Thymus (tissue), 11 donors: ENCODE measurements at regions not wholly inside any gene's neighbourhood (a gene's known extent, or its start where the extent isn't known, plus 50 kb on each side); places are given as distances from the start of the nearest gene placed in this dataset.

Experiments used
- DNase-seq, 9 donors: peaks; one replicate each; pipeline ENCODE4 v3.0.0-alpha.2; 2013; ENCODE audit warnings: low spot score in 9 of 9, low read depth in 6 of 9, missing footprints in 1 of 9
- H3K27ac ChIP-seq, 2 donors: one replicate each; pipeline ENCODE4 v1.5.1; 2013; ENCODE audit warnings: control low read depth in 1 of 2, low read depth in 1 of 2, low read length in 1 of 2, mild to moderate bottlenecking in 1 of 2, moderate library complexity in 1 of 2
- H3K27me3 ChIP-seq, 2 donors: one replicate each; pipeline ENCODE4 v1.5.1; 2013; ENCODE audit warnings: low read length in 1 of 2; ENCODE audit not compliant: control insufficient read depth in 2 of 2, insufficient read depth in 1 of 2
- H3K36me3 ChIP-seq, 2 donors: one replicate each; pipeline ENCODE4 v1.5.1; 2013; ENCODE audit warnings: low read length in 1 of 2, mild to moderate bottlenecking in 1 of 2, moderate library complexity in 1 of 2; ENCODE audit not compliant: control insufficient read depth in 2 of 2, insufficient read depth in 2 of 2
- H3K4me1 ChIP-seq, 2 donors: one replicate each; pipeline ENCODE4 v1.5.1; 2013; ENCODE audit warnings: low read length in 2 of 2; ENCODE audit not compliant: control insufficient read depth in 2 of 2, insufficient read depth in 2 of 2
- H3K4me3 ChIP-seq, 2 donors: one replicate each; pipeline ENCODE4 v1.5.1; 2013; ENCODE audit warnings: low read length in 2 of 2, control low read depth in 1 of 2, mild to moderate bottlenecking in 1 of 2
- H3K9me3 ChIP-seq, 2 donors: one replicate each; pipeline ENCODE4 v1.5.1; 2013; ENCODE audit warnings: low read length in 1 of 2, mild to moderate bottlenecking in 1 of 2; ENCODE audit not compliant: control insufficient read depth in 2 of 2, insufficient read depth in 1 of 2
- WGBS: extraction: QIAGEN DNeasy Blood & Tissue Kit; methylation state at CpG from one replicate; pipeline ENCODE4 v1.1.7; 2013; 5-methylcytosine and 5-hydroxymethylcytosine counted together
- donor health status: healthy.

DNA sequence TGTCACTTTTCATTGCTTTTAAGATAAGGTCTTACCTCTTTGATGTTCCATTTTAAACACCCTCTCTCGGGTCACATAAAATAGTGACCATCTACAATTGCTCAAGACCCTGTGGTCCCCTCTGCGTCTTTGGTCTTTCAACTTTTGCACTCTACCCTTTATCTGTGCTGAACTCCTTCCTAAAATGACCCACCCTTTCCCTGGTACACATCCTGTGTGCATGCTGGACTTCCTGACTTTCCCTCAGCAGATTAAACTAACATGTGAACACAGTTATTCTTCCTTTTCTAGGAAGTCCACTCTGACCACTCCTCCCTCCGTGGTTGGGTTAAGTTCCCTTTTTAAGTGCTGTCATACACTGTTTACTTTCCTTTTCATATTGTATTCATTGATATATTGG is 414.2 kb downstream of the GABRB3 start:
- no peak overlapping the region for H3K27ac ChIP-seq
- 14% methylated on average over 3 of the region's 3 CpGs for WGBS
- no peak for DNase-seq

DNA sequence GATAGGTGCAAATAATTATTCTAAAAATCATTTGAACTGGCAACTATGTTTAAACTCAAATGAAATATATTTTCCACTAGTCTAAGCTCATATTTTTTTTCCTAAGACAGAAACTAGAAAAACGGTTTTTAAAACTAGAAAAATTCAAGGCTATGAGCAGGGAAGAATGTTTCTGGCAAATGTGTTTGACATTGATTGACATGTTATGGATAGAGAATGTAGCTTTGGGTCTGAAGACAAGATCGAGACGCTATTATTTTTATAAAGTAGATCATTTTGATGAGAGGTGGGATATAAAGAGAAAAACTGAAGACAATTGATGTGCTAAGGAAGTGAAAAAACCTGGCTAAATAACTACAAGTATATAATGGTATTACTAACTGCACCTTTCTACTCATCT is 415.2 kb downstream of the GABRB3 start:
- WGBS = 86% methylated on average over 3 of the region's 3 CpGs
- no peak for DNase-seq
- Histone ChIP-seq H3K27me3 (no peaks in the 10 kb centered on the region), H3K4me3 (no peak overlapping the region), H3K9me3 (peaks cover 0 to 1% of the 10 kb centered on the region in 2 donors), H3K36me3 (no peaks in the 10 kb centered on the region), H3K27ac (no peak overlapping the region), H3K4me1 (no peaks in the 10 kb centered on the region)

More for the DNA sequence above, 414.2 kb downstream of the GABRB3 start:
- Histone ChIP-seq H3K4me3 (no peak overlapping the region), H3K4me1 (no peaks in the 10 kb centered on the region), H3K36me3 (no peaks in the 10 kb centered on the region), H3K9me3 (peaks cover 0 to 1% of the 10 kb centered on the region in 2 donors), H3K27me3 (no peaks in the 10 kb centered on the region)

DNA sequence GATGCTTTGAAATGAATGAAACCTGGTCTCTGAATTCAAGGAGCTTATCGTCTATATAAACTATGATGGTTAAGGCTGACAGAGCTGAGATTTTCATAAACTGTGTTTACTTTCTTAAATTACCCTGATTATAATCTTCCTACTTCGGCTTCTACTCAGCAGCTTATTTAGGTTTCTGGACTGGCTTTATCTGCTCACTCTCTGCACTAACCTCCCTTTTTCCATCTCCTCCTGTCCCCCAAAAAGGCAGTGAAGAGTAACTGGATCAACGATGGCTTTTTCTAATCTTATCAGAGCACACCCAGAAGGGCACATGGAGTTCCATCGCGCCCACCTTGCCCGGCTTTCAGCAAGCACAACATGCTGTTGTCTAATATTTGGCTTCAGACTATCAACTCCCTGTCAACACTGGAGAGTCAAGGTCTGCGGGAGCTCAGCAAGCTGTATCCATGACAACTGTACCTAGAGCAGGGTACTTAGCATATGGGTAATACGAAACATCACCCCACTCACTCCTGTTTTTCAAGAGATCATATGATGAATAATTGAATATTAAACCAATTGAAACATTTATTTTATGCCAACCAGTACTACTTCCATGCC is 417.3 kb downstream of the GABRB3 start:
- no peaks in the 10 kb centered on the region for H3K27me3 ChIP-seq
- no peaks in the 10 kb centered on the region for H3K4me1 ChIP-seq
- no peaks in the 10 kb centered on the region for H3K36me3 ChIP-seq
- WGBS = 72% methylated on average over 8 of the region's 8 CpGs
- peaks cover 0 to 2% of the 10 kb centered on the region in 2 donors for H3K9me3 ChIP-seq
- no peak for DNase-seq
- H3K27ac ChIP-seq = no peak overlapping the region
- no peak overlapping the region for H3K4me3 ChIP-seq

DNA sequence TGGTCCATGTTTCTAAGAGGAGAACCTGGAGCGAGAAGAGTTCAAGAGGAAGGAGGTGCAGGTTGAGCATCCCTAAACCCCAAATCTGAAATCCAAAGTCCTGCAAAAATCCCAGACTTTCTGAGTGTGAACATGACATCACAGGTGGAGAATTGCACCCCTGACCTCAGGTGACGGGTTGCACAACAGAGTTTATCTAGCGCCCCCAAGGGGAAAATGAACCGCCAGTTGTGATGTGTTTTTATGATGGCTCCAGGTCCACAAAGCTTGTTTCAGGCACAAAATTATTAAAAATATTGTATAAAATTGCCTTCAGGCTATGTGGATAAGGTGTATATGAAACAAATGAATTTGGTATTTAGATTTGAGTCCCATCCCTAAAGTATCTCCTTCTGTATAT is 420.0 kb downstream of the GABRB3 start:
- 89% methylated on average over 4 of the region's 4 CpGs for WGBS
- no peak overlapping the region for H3K4me3 ChIP-seq

DNA sequence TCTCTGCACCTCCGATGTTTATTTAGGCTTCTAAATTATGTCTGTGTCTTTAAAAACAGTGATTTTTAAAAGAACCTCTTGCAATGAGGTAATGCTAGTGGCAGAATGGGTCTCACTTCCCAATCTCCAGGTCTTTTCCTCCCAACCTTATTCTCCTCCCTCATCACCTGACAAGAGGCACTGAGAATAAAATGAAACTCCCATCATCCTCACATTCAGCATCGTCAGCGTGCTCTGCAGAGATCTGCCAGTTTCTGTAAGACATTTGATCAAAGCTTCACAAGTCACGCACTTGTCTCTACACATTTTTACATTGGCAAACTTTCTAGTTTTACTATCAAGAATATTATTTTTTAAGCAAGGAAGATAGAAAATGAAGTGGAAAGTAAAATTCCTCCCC is 420.5 kb downstream of the GABRB3 start:
- no peaks in the 10 kb centered on the region for H3K4me1 ChIP-seq
- peaks cover 2 to 4% of the 10 kb centered on the region in 2 donors for H3K9me3 ChIP-seq
- H3K36me3 ChIP-seq = no peaks in the 10 kb centered on the region
- H3K27ac ChIP-seq = no peak overlapping the region
- no peak overlapping the region for H3K4me3 ChIP-seq
- DNase-seq = no peak
- no peaks in the 10 kb centered on the region for H3K27me3 ChIP-seq
- WGBS = 88% methylated on average over 4 of the region's 4 CpGs

More for the DNA sequence above, 420.0 kb downstream of the GABRB3 start:
- Histone ChIP-seq H3K36me3 (no peaks in the 10 kb centered on the region), H3K27ac (no peak overlapping the region), H3K9me3 (peaks cover 2 to 4% of the 10 kb centered on the region in 2 donors), H3K27me3 (no peaks in the 10 kb centered on the region), H3K4me1 (no peaks in the 10 kb centered on the region)
- no peak for DNase-seq

DNA sequence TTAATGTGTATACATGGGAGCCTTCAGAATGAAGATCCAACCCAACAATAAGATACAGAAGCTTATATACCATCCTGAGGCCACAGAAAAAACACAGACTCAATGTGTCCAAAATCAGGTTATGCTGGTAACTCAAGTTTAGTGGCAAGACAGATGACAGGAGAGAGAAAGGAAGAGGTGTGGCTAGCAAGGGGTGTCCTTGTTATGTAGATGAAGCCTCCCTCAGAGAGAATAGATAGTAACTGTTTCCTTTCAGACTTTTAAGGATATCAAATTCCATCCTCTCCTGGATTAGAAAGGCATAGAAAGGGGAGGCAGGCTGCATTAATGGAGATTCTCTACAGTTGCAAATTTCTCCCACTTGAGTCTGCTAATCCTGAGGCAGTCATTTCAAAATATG is 447.4 kb downstream of the GABRB3 start:
- H3K36me3 ChIP-seq = no peaks in the 10 kb centered on the region
- no peaks in the 10 kb centered on the region for H3K27me3 ChIP-seq
- no peak overlapping the region for H3K27ac ChIP-seq
- DNase-seq = no peak
- no peaks in the 10 kb centered on the region for H3K4me1 ChIP-seq
- H3K9me3 ChIP-seq = no peaks in the 10 kb centered on the region
- no peak overlapping the region for H3K4me3 ChIP-seq

- DNase-seq = no peak
- Histone ChIP-seq H3K27me3 (no peaks in the 10 kb centered on the region), H3K9me3 (no peaks in the 10 kb centered on the region), H3K36me3 (no peaks in the 10 kb centered on the region), H3K4me1 (no peaks in the 10 kb centered on the region), H3K27ac (no peak overlapping the region), H3K4me3 (no peak overlapping the region)
- WGBS = 91% methylated on average over 4 of the region's 4 CpGs
Observed at GRCh38 chr15:26323566-26323965, 449.3 kb downstream of the GABRB3 start.

DNA sequence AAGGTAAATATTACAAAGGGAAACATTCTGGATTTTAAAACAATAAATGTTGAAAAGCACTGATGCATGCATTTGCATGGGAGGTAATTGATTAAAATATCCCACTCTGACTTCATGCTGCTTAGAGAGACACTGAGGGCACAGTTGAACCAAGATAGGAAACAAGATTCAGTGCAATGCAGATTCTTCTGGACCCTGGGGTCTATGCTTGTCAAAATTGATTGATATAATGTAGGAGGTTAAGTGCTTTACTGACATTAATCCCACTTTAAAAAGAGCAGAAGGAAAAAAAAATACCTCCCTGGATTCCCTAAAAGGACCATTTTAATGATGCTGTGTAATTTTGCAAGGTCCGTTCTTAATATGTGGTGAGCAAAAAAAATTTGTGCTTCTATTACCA is 454.2 kb downstream of the GABRB3 start:
- no peaks in the 10 kb centered on the region for H3K9me3 ChIP-seq
- WGBS = 96% methylated on average over 1 of the region's 1 CpG
- no peaks in the 10 kb centered on the region for H3K4me1 ChIP-seq
- no peaks in the 10 kb centered on the region for H3K36me3 ChIP-seq
- no peak overlapping the region for H3K27ac ChIP-seq
- DNase-seq = no peak
- H3K27me3 ChIP-seq = no peaks in the 10 kb centered on the region
- no peak overlapping the region for H3K4me3 ChIP-seq

DNA sequence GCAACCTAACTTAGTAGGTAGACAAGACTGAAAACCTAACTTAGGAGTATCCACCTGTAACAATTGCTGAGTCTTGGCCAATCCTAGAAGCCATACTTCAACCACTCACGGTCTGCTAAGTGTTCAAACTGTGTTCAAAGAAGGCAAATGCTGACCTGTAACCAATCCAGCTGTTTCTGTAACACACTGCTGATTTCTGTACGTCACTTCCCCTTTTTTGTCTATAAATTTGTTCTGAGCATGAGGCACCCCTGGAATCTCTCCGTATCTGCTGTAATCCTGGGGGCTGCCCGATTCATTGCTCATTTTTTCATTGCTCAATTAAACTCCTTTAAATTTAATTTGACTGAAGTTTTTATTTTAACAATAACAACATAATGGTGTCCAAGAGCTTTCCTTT is 451.4 kb upstream of the ATP10A start:
- Histone ChIP-seq H3K4me1 (no peaks in the 10 kb centered on the region), H3K4me3 (no peak overlapping the region), H3K9me3 (peaks cover 0 to 2% of the 10 kb centered on the region in 2 donors), H3K27me3 (no peaks in the 10 kb centered on the region), H3K27ac (no peak overlapping the region), H3K36me3 (no peaks in the 10 kb centered on the region)
- DNase-seq = no peak
- WGBS = 66% methylated on average over 4 of the region's 4 CpGs
